Erythroblast (primary cell): ENCODE measurements at regions not wholly inside any gene's neighbourhood (a gene's known extent, or its start where the extent isn't known, plus 50 kb on each side); places are given as distances from the start of the nearest gene placed in this dataset.

ENCODE experiments used
- GATA1 ChIP-seq: IDR thresholded peaks from 2 replicates; pipeline ENCODE4 v1.6.1; 2011; ENCODE audit warnings: low read depth, mild to moderate bottlenecking, control low read depth, low read length, moderate library complexity
- POLR2A ChIP-seq: IDR thresholded peaks from 2 replicates; pipeline ENCODE4 v1.6.1; 2011; ENCODE audit warnings: mild to moderate bottlenecking, low read length

DNA sequence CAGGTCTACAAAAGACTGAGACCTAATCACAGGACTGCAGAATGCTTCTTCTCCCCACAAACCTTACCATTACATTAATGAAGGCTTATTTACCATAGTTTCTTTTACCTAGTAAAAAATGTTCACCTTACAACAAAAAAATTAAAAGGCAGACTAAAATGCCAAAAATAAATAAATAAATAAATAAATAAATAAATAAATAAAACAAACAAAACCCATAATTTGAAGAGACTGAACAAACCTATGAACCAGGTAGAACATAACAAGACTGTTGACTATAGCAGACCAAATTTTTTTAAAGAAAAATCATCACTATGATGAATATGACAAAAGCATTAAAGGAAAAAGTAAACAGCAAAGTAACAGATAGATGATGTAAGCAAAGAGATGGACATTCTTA lies 946.3 kb downstream of the EPHA7 start:
- TF ChIP-seq POLR2A (no peak), GATA1 (no peak)
